ENCODE measurements at regions not wholly inside any gene's neighbourhood (a gene's known extent, or its start where the extent isn't known, plus 50 kb on each side); places are given as distances from the start of the nearest gene placed in this dataset.

- H3K4me3 Mint-ChIP-seq = no peak overlapping the region
- WGBS (ENCODE audit: insufficient coverage) = 88% methylated on average over 5 of the region's 7 CpGs
- H3K36me3 ChIP-seq (ENCODE audit: control insufficient read depth, insufficient read depth, low read length) = no peaks in the 10 kb centered on the region
Measured at GRCh38 chr5:8740595-8740994, 805.3 kb downstream of the SEMA5A start.

GRCh38 chr5:8749556-8749955 is 796.3 kb downstream of the SEMA5A start:
- Histone ChIP-seq H3K27me3 (ENCODE audit: control insufficient read depth, insufficient read depth, low read length) (no peaks in the 10 kb centered on the region), H3K36me3 (ENCODE audit: control insufficient read depth, insufficient read depth, low read length) (no peaks in the 10 kb centered on the region), H3K4me3 (ENCODE audit: low read length) (no peak overlapping the region), H3K4me1 (ENCODE audit: control insufficient read depth, insufficient read depth, low read length) (no peaks in the 10 kb centered on the region), H3K27ac (ENCODE audit: low read length) (no peak overlapping the region), H3K9me3 (ENCODE audit: control insufficient read depth, insufficient read depth, low read length) (no peaks in the 10 kb centered on the region)
- no peak for ATAC-seq
- H3K27ac Mint-ChIP-seq = no peak overlapping the region
- intact Hi-C loops (cut with micrococcal nuclease) = no loop called here
- peaks cover 3 to 5% of the 10 kb centered on the region in 2 donors for H3K9me3 Mint-ChIP-seq
- no peaks in the 10 kb centered on the region for H3K27me3 Mint-ChIP-seq (ENCODE audit: low read depth in 2 of 2)
- no peak for DNase-seq
- no peaks in the 10 kb centered on the region for H3K4me1 Mint-ChIP-seq
- no peak for TF ChIP-seq CTCF (IDR thresholded peaks at IDR 0.05)
- H3K36me3 Mint-ChIP-seq = no peaks in the 10 kb centered on the region
- H3K4me3 Mint-ChIP-seq = no peak overlapping the region
- WGBS (ENCODE audit: insufficient coverage) = 97% methylated on average over 2 of the region's 2 CpGs

More at GRCh38 chr5:8740595-8740994, 805.3 kb downstream of the SEMA5A start:
- H3K36me3 Mint-ChIP-seq = peaks cover 8% of the 10 kb centered on the region
- no peak for TF ChIP-seq CTCF (IDR thresholded peaks at IDR 0.05)
- no peaks in the 10 kb centered on the region for H3K9me3 ChIP-seq (ENCODE audit: control insufficient read depth, insufficient read depth, low read length)
- ATAC-seq (no peak), DNase-seq (no peak)
- H3K4me1 ChIP-seq (ENCODE audit: control insufficient read depth, insufficient read depth, low read length) = no peaks in the 10 kb centered on the region
- H3K4me1 Mint-ChIP-seq = no peaks in the 10 kb centered on the region
- no peak overlapping the region for H3K27ac ChIP-seq (ENCODE audit: low read length)
- H3K27ac Mint-ChIP-seq = no peak overlapping the region
- intact Hi-C loops (cut with micrococcal nuclease) = no loop called here
- no peaks in the 10 kb centered on the region for H3K27me3 Mint-ChIP-seq (ENCODE audit: low read depth in 2 of 2)
- no peaks in the 10 kb centered on the region for H3K27me3 ChIP-seq (ENCODE audit: control insufficient read depth, insufficient read depth, low read length)
- H3K9me3 Mint-ChIP-seq = peaks cover 5 to 14% of the 10 kb centered on the region in 2 donors
- no peak overlapping the region for H3K4me3 ChIP-seq (ENCODE audit: low read length)

GRCh38 chr5:8750100-8750499 is 795.8 kb downstream of the SEMA5A start:
- DNase-seq (no peak), ATAC-seq (no peak)
- no peaks in the 10 kb centered on the region for H3K36me3 Mint-ChIP-seq
- H3K9me3 Mint-ChIP-seq = peaks cover 4 to 5% of the 10 kb centered on the region in 2 donors
- intact Hi-C loops (cut with micrococcal nuclease) = no loop called here
- TF ChIP-seq CTCF (IDR thresholded peaks at IDR 0.05) = no peak
- no peak overlapping the region for H3K4me3 Mint-ChIP-seq
- H3K27me3 Mint-ChIP-seq (ENCODE audit: low read depth in 2 of 2) = no peaks in the 10 kb centered on the region
- no peak overlapping the region for H3K27ac ChIP-seq (ENCODE audit: low read length)
- H3K27ac Mint-ChIP-seq = no peak overlapping the region
- no peaks in the 10 kb centered on the region for H3K4me1 Mint-ChIP-seq
- no peaks in the 10 kb centered on the region for H3K4me1 ChIP-seq (ENCODE audit: control insufficient read depth, insufficient read depth, low read length)
- no peaks in the 10 kb centered on the region for H3K9me3 ChIP-seq (ENCODE audit: control insufficient read depth, insufficient read depth, low read length)
- H3K36me3 ChIP-seq (ENCODE audit: control insufficient read depth, insufficient read depth, low read length) = no peaks in the 10 kb centered on the region
- no peaks in the 10 kb centered on the region for H3K27me3 ChIP-seq (ENCODE audit: control insufficient read depth, insufficient read depth, low read length)
- H3K4me3 ChIP-seq (ENCODE audit: low read length) = no peak overlapping the region

- intact Hi-C loops (cut with micrococcal nuclease) = no loop called here
- Histone ChIP-seq H3K27ac (ENCODE audit: low read length) (no peak overlapping the region), H3K27me3 (ENCODE audit: control insufficient read depth, insufficient read depth, low read length) (no peaks in the 10 kb centered on the region), H3K4me3 (ENCODE audit: low read length) (no peak overlapping the region), H3K4me1 (ENCODE audit: control insufficient read depth, insufficient read depth, low read length) (no peaks in the 10 kb centered on the region), H3K36me3 (ENCODE audit: control insufficient read depth, insufficient read depth, low read length) (no peaks in the 10 kb centered on the region), H3K9me3 (ENCODE audit: control insufficient read depth, insufficient read depth, low read length) (no peaks in the 10 kb centered on the region)
- DNase-seq (no peak), ATAC-seq (no peak)
- H3K9me3 Mint-ChIP-seq = peaks cover 9 to 10% of the 10 kb centered on the region in 2 donors
- no peak for TF ChIP-seq CTCF (IDR thresholded peaks at IDR 0.05)
- no peak overlapping the region for H3K27ac Mint-ChIP-seq
- WGBS (ENCODE audit: insufficient coverage) = 94% methylated on average over 4 of the region's 4 CpGs
- H3K4me3 Mint-ChIP-seq = no peak overlapping the region
- no peaks in the 10 kb centered on the region for H3K27me3 Mint-ChIP-seq (ENCODE audit: low read depth in 2 of 2)
- H3K36me3 Mint-ChIP-seq = no peaks in the 10 kb centered on the region
- no peaks in the 10 kb centered on the region for H3K4me1 Mint-ChIP-seq
Measured at GRCh38 chr5:8751971-8752370, 793.9 kb downstream of the SEMA5A start.

Measured in natural killer cell (primary cell).